ENCODE measurements at regions not wholly inside any gene's neighbourhood (a gene's known extent, or its start where the extent isn't known, plus 50 kb on each side); places are given as distances from the start of the nearest gene placed in this dataset.
"Not testable (repeated sequence)": the region's sequence is repeated elsewhere in the genome, so short reads cannot be mapped to it uniquely, and the experiment has no call there.

DNA sequence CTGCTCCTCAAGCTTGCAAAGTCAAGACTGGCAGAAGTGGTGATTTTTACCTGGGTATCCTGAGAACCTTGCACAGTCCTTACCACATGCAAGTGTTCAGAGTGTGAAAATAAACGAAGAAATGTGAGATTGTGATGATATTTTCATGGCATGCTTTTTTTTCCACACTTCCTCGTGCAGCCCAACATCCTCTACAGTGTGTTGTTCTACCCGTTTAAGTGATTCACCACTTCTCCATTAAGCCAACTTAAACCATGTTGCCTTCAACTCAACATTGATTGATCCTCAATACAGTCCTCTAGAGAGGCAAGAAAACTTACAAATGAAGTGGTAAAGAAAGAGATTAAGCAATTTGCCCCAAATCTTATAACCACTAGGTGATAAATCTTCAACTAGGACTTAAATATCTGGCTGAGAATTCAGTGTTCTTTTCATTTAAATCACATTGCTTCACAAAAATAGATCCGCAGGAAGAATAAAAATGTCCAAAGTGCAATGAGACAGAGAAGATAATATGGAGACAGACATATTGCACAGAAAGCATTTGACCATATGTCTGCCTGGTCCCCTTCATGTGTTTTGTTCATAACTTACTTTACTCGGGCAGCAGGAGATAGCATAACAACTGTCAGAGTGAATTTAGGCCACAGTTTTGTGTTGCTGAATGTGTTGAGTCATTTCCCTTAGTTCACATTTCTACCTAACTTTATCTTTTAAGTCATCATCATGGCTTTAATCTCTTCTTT, 75.8 kb upstream of the PARP8 start:
- not testable (repeated sequence) for DNase-seq

DNA sequence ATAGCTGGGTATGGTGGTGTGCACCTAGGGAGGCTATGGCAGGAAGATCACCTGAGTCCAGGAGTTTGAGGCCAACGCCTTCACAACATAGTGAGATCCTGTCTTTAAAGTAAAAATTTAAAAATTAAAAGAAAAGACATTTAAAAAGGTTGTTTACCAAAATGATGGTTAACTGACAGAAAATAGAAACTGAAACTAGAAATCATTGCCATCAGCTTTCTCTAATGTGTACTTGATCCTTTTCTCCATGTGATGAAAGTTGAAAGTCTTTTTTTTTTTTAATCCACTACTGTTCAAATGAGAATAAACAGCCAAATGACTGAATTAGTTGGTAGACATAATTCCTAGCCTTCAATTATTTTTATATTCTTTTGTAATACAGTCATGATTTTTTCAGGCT, 75.1 kb upstream of the PARP8 start:
- DNase-seq: not testable (repeated sequence)

DNA sequence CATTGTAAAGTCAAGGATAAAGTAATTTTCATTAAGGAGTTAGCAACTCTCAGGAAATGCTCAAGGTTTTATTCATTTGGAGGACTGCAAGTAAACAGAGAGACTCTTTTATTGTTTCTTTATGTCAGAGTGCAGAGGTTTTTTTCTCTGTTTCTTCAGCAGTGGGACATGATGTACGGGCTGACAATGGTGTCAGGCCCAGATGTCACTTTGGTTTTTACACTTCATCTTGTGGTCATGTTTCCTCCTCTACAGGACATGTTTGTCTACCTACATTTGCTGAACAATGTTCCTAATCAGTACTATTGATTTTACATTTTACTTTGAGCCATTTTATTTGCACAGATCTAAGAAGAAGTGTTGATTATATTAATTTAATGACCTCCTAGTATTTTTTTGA, 72.8 kb upstream of the PARP8 start:
- no peak for DNase-seq

DNA sequence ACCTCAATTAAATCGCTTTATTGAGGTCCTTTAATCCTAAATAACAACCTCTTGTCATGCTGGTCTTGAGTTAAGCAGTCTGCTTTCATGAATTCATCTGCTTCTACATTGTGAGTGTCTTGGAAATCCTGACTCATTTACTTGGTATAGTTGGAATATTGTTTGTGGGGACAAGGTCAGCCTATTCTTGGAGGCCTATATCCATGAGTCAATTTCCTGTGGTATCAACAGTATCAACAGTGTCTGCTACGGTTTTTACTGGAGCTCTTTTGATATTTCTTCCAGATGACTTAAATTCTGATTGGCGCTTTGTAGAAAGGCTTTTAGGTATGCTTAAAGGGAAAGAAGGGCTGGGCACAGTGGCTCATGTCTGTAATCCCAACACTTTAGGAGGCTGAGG, 71.2 kb upstream of the PARP8 start:
- DNase-seq: no peak

DNA sequence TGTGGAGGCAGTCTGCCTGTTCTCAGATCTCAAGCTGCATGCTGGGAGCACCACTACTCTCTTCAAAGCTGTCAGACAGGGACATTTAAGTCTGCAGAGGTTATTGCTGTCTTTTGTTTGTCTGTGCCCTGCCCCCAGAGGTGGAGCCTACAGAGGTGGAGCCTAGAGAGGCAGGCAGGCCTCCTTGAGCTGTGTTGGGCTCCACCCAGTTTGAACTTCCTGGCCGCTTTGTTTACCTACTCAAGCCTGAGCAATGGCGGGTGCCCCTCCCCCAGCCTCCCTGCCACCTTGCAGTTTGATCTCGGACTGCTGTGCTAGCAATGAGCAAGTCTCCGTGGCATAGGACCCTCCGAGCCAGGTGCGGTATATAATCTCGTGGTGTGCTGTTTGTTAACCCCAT, 64.9 kb upstream of the PARP8 start:
- not testable (repeated sequence) for DNase-seq

DNA sequence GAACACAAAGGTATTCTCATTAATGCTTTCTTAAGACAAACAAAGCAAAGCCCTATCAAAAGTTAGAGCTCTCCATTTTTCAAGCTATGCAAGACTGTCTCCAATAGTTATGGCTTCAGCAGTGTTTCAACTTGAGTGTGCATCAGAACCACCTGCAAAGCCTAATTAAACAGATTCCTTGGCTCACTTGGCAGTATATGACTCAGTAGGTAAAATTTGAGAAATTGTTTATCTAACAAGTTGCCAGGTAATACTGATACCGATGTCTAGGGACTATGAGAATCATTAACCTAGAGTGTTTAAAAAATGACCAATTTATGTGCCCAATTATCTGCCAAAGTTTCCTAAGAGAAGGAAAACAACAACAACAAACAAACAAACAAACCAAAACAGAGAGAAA, 60.3 kb upstream of the PARP8 start:
- no peak for DNase-seq

DNA sequence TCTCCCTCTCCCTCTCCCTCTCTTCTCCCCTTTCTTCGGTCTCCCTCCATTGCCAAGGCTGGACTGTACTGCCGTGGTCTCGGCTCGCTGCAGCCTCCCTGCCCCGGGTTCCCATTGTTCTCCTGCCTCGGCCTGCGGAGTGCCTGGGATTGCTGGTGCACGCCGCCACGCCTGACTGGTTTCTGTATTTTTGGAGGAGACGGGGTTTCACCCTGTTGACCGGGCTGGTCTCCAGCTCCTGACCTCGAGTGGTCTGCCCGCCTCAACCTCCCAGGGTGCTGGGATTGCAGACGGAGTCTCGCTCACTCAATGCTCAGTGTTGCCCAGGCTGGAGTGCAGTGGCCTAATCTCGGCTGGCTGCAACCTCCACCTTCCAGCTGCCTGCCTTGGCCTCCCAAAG, 59.0 kb upstream of the PARP8 start:
- DNase-seq: not testable (repeated sequence)

DNA sequence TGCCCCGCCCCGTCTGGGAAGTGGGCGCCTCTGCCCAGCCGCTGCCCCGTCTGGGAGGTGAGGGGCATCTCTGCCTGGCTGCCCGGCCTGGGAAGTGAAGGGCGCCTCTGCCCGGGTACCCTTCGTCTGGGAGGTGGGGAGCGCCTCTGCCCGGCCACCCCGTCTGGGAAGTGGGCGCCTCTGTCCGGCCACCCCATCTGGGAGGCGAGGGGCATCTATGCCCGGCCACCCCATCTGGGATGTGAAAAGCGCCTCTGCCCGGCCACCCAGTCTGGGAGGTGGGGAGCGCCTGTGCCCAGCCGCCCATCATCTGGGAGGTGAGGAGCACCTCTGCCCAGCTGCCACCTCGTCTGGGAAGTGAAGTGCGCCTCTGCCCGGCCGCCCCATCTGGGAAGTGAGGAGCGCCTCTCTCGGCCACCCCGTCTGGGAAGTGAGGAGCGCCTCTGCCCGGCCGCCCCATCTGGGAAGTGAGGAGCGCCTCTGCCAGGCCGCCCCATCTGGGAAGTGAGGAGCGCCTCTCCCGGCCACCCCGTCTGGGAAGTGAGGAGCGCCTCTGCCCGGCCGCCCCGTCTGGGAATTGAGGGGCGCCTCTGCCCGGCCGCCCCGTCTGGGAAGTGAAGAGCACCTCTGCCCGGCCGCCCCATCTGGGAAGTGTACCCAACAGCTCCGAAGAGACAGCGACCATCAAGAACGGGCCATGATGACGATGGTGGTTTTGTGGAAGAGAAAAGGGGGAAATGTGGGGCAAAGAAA, 58.3 kb upstream of the PARP8 start:
- DNase-seq: not testable (repeated sequence)

DNA sequence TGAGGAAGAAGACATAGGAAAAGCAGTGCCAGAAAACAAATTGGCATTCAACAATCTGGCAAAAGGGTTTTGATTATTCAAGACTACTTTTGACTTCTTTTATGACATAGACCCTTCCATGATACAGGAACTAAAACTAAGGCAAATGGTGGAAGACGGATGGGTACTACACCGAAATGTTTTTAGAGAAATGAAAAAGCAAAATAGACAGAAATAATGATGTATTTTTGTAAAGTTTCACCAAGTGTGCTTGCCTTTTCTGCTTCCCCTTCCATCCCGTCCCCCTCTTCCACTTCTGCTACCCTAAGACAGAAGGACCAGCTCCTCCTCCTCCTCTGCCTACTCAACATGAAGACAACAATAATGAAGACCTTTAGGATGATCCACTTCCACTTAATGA, 53.4 kb upstream of the PARP8 start:
- DNase-seq: not testable (repeated sequence)
